ENCODE measurements at regions not wholly inside any gene's neighbourhood (a gene's known extent, or its start where the extent isn't known, plus 50 kb on each side); places are given as distances from the start of the nearest gene placed in this dataset.

DNA sequence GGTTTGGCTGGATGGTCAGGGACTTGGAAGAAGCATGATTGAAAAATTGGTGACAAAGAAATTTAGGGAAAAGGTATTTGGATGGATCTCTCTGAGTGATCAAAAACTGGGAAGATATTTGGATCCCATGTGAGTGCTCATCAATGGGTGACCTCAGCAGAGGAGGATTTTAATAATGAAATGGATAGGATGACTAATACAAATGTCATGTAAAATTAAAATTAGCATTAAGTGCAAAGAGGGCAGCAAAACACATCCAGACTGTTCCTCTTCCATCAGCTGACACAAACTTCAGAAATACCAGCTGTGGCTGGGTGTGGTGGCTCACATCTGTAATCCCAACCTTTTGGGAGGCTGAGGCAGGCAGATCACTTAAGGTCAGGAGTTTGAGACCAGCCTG is 151.7 kb downstream of the THBS2 start:
- TF ChIP-seq BHLHE40 (IDR thresholded peaks at IDR 0.05; ENCODE audit: borderline replicate concordance) (no peak), FOXM1 (IDR thresholded peaks at IDR 0.05; ENCODE audit: borderline replicate concordance) (no peak)
